K562 (cell line): ENCODE measurements at regions not wholly inside any gene's neighbourhood (a gene's known extent, or its start where the extent isn't known, plus 50 kb on each side); places are given as distances from the start of the nearest gene placed in this dataset.

ENCODE experiments used
- ATAC-seq: fragments of 200-7000 bp; cut with Tn5 transposase; 3 replicates; pipeline ENCODE4 v1.9.1; 2020; ENCODE audit warnings: moderate library complexity
- BruUV-seq: library from RNA; stranded (reverse); fragments of 400-500 nt; replicated peaks from 2 replicates; lab custom pipeline; 2021; lab: Mats Ljungman, UMichigan
- CTCF ChIA-PET: fragments of 300-600 bp; formaldehyde crosslinking; extraction: SDS; loops from one replicate; lab custom pipeline; 2021; ENCODE audit warnings: low intra/inter-chr PET ratio; lab: Yijun Ruan, JAX
- POLR2A ChIA-PET: fragments of 300-600, 350-650 bp; sonication (Branson Sonifier 250); formaldehyde crosslinking; extraction: SDS; loops from one replicate; lab custom pipeline; 2021; ENCODE audit warnings: antibody characterized with exemption, inconsistent platforms; lab: Yijun Ruan, JAX
- DNase-seq, 4 experiments: peaks; one replicate each; pipeline versions ENCODE4 v3.0.0 to v3.0.0-alpha.2; 2011 to 2018; ENCODE audit warnings: low spot score in 3 of 4, mixed read lengths in 3 of 4; ENCODE audit errors: extremely low read depth in 1 of 4
- FAIRE-seq: peaks from 2 replicates; lab custom pipeline; 2011; peaks lifted over from hg19 to GRCh38; lab: Jason Lieb, UNC
- H2AFZ ChIP-seq: 2 replicates; pipeline ENCODE4 v1.6.0; 2011; ENCODE audit warnings: low read depth, low read length, control low read depth, inconsistent platforms
- H3K27ac ChIP-seq: fragments of 200-600 bp; 3 replicates; pipeline ENCODE4 v1.8.0; 2011; ENCODE audit warnings: low read depth, mild to moderate bottlenecking, control low read depth, inconsistent platforms, low read length, moderate library complexity, mixed read lengths; ENCODE audit errors: extremely low read depth
- H3K27me3 ChIP-seq, 2 experiments: fragments of 300-600 bp in 1 of 2; 2 replicates in 1 of 2; 3 replicates in 1 of 2; pipeline versions ENCODE4 v1.6.0 to v1.8.0; 2011; ENCODE audit warnings: inconsistent platforms in 2 of 2, low read length in 2 of 2, mild to moderate bottlenecking in 1 of 2, mixed read lengths in 1 of 2, moderate library complexity in 1 of 2; ENCODE audit not compliant: control insufficient read depth in 2 of 2, insufficient read depth in 2 of 2
- H3K36me3 ChIP-seq: fragments of 300-600 bp; 3 replicates; pipeline ENCODE4 v1.8.0; 2011; ENCODE audit warnings: mild to moderate bottlenecking, low read length, inconsistent platforms; ENCODE audit not compliant: control insufficient read depth, insufficient read depth
- H3K4me1 ChIP-seq, 2 experiments: fragments of 200-600 bp in 1 of 2; replicated peaks in 1 of 2; 2 replicates in 1 of 2; 3 replicates in 1 of 2; pipeline versions ENCODE4 v1.5.1 to v1.8.0; 2011; ENCODE audit warnings: inconsistent platforms in 2 of 2, low read length in 2 of 2, mild to moderate bottlenecking in 1 of 2, mixed read lengths in 1 of 2, moderate library complexity in 1 of 2; ENCODE audit not compliant: control insufficient read depth in 2 of 2, insufficient read depth in 2 of 2
- H3K4me2 ChIP-seq: 2 replicates; pipeline ENCODE4 v1.6.1; 2011; ENCODE audit warnings: low read length, control low read depth, inconsistent platforms, mixed read lengths; ENCODE audit not compliant: insufficient read depth
- H3K4me3 ChIP-seq: fragments of 200-600 bp; sonication (generic), shearing (Covaris generic); 2 replicates; pipeline ENCODE4 v1.5.1; 2016; ENCODE audit warnings: control low read depth, inconsistent platforms
- H3K79me2 ChIP-seq: fragments of 200-600 bp; 3 replicates; pipeline ENCODE4 v1.8.0; 2011; ENCODE audit warnings: low read length, inconsistent platforms; ENCODE audit not compliant: control insufficient read depth, insufficient read depth
- H3K9ac ChIP-seq, 2 experiments: 2 replicates each; pipeline versions ENCODE4 v1.6.0 to v1.6.1; 2011; ENCODE audit warnings: low read depth in 2 of 2, low read length in 2 of 2, control low read depth in 1 of 2, inconsistent platforms in 1 of 2, mild to moderate bottlenecking in 1 of 2, mixed read lengths in 1 of 2; ENCODE audit not compliant: insufficient read depth in 1 of 2
- H3K9me1 ChIP-seq: one replicate; pipeline ENCODE4 v1.6.0; 2011; ENCODE audit warnings: inconsistent platforms, mild to moderate bottlenecking, low read length, moderate library complexity; ENCODE audit not compliant: control insufficient read depth, insufficient read depth
- H3K9me3 ChIP-seq: replicated peaks from 2 replicates; pipeline ENCODE4 v1.5.1; 2011; ENCODE audit warnings: low read depth, low read length, inconsistent platforms; ENCODE audit not compliant: control insufficient read depth, insufficient read depth
- H4K20me1 ChIP-seq: replicated peaks from 2 replicates; pipeline ENCODE4 v1.6.1; 2011; ENCODE audit warnings: low read length, inconsistent platforms, mixed read lengths; ENCODE audit not compliant: control insufficient read depth, insufficient read depth
- ARNT ChIP-seq, 2 experiments: fragments of 450-650 bp; IDR thresholded peaks; 2 replicates each; pipeline ENCODE4 v1.6.1; 2016; ENCODE audit warnings: mild to moderate bottlenecking in 1 of 2
- ASH1L ChIP-seq: fragments of 450-650 bp; IDR thresholded peaks from 2 replicates; pipeline ENCODE4 v1.6.1; 2018; ENCODE audit warnings: borderline replicate concordance, mild to moderate bottlenecking, low read depth; ENCODE audit not compliant: partially characterized antibody
- BMI1 ChIP-seq: fragments of 150-350 bp; IDR thresholded peaks from 2 replicates; pipeline ENCODE4 v1.6.1; 2014; ENCODE audit warnings: low read length
- CSDE1 ChIP-seq, 2 experiments: fragments of 450-650 bp; IDR thresholded peaks; 2 replicates each; pipeline ENCODE4 v1.6.1; 2016; ENCODE audit warnings: mild to moderate bottlenecking in 1 of 2
- EWSR1 ChIP-seq: fragments of 450-650 bp; IDR thresholded peaks from 2 replicates; pipeline ENCODE4 v1.6.1; 2018; ENCODE audit warnings: borderline replicate concordance, mild to moderate bottlenecking, low read depth, moderate library complexity; ENCODE audit not compliant: partially characterized antibody
- FOSL1 ChIP-seq: fragments of 200-800 bp; sonication (Bioruptor generic); conservative IDR thresholded peaks from 2 replicates; pipeline ENCODE4 v1.6.1; 2016; ENCODE audit warnings: missing genetic modification characterization, missing compliant biosample characterization
- HBP1 ChIP-seq: fragments of 450-650 bp; formaldehyde crosslinking; IDR thresholded peaks from 2 replicates; pipeline ENCODE4 v1.4.0; 2022; ENCODE audit warnings: missing genetic modification characterization
- HCFC1 ChIP-seq: IDR thresholded peaks from 2 replicates; pipeline ENCODE4 v1.6.1; 2012; ENCODE audit warnings: low read depth, low read length, improper control_type of control experiment
- HMBOX1 ChIP-seq: sonication (generic); IDR thresholded peaks from 2 replicates; pipeline ENCODE4 v1.6.1; 2016
- HMG20B ChIP-seq: fragments of 250-450 bp; sonication (Bioruptor Pico); IDR thresholded peaks from 2 replicates; pipeline ENCODE4 v1.5.0; 2021; ENCODE audit warnings: mild to moderate bottlenecking
- JUND ChIP-seq, 2 experiments: IDR thresholded peaks; 2 replicates in 1 of 2; 3 replicates in 1 of 2; pipeline ENCODE4 v1.6.1; 2011; ENCODE audit warnings: borderline replicate concordance in 2 of 2, low read depth in 2 of 2, low read length in 2 of 2, improper control_type of control experiment in 1 of 2, missing biosample characterization in 1 of 2, missing genetic modification characterization in 1 of 2, missing genetic modification reagents in 1 of 2
- KLF16 ChIP-seq: IDR thresholded peaks from 2 replicates; pipeline ENCODE4 v1.6.1; 2016; ENCODE audit warnings: antibody characterized with exemption
- MLX ChIP-seq, 2 experiments: fragments of 450-650 bp in 1 of 2; sonication (generic) in 1 of 2; formaldehyde crosslinking; conservative IDR thresholded peaks; 2 replicates each; pipeline versions ENCODE4 v1.4.0 to v1.8.1; 2020 to 2022; ENCODE audit warnings: mild to moderate bottlenecking in 1 of 2, missing genetic modification reagents in 1 of 2
- MYNN ChIP-seq, 2 experiments: sonication (generic); formaldehyde crosslinking in 1 of 2; IDR thresholded peaks; 2 replicates each; pipeline versions ENCODE4 v1.5.0 to v1.6.1; 2016 to 2020; ENCODE audit warnings: antibody characterized with exemption in 1 of 2, missing genetic modification reagents in 1 of 2
- NFATC3 ChIP-seq: fragments of 450-650 bp; IDR thresholded peaks from 2 replicates; pipeline ENCODE4 v1.6.1; 2017; ENCODE audit warnings: mild to moderate bottlenecking
- PCBP2 ChIP-seq: fragments of 200-400 bp; formaldehyde crosslinking; IDR thresholded peaks from 2 replicates; pipeline ENCODE4 v1.6.1; 2018; ENCODE audit warnings: low read length, low read depth, mild to moderate bottlenecking, moderate library complexity; ENCODE audit not compliant: poor library complexity, severe bottlenecking
- RBM39 ChIP-seq: fragments of 200-400 bp; formaldehyde crosslinking; optimal IDR thresholded peaks from 2 replicates; pipeline ENCODE3; 2018; ENCODE audit warnings: low read depth, low read length
- TRIM25 ChIP-seq: fragments of 450-650 bp; IDR thresholded peaks from 2 replicates; pipeline ENCODE4 v1.7.0; 2016; ENCODE audit warnings: borderline replicate concordance
- ZNF766 ChIP-seq: fragments of 200-800 bp; sonication (Bioruptor generic); conservative IDR thresholded peaks from 2 replicates; pipeline ENCODE4 v1.6.1; 2016; ENCODE audit warnings: missing genetic modification characterization, missing compliant biosample characterization
- WGBS: fragments of 100-300 bp; shearing (Covaris generic); methylation state at CpG from one replicate; pipeline ENCODE4 v1.1.6; 2016; ENCODE audit warnings: low coverage, mixed read lengths; ENCODE audit not compliant: insufficient coverage; ENCODE audit errors: missing lambda C conversion rate; 5-methylcytosine and 5-hydroxymethylcytosine counted together
- in situ Hi-C: fragments of 300-500 bp; cut with MboI; formaldehyde crosslinking; loops from 4 replicates; pipeline ENCODE4 v1.15.0; 2018; ENCODE audit warnings: inconsistent platforms, mixed read lengths
- intact Hi-C: fragments of 100-400 bp; cut with micrococcal nuclease; formaldehyde crosslinking; loops from 2 replicates; pipeline ENCODE4 v1.14.2; 2022

- TF ChIP-seq ZNF766 (CRISPR knock-in tag) (no peak), ASH1L (no peak), HMG20B (CRISPR knock-in tag) (no peak), TRIM25 (no peak), PCBP2 (no peak), EWSR1 (no peak)
Observed at GRCh38 chr11:109707411-109707810, 285.4 kb downstream of the C11orf87 start (continued).

GRCh38 chr11:109708184-109708583 is 286.2 kb downstream of the C11orf87 start:
- intact Hi-C loops (no loop called here), in situ Hi-C loops (no loop called here)
- no peak for FAIRE-seq
- H3K36me3 ChIP-seq, result no peaks in the 10 kb centered on the region
- H3K4me3 ChIP-seq, result no peak overlapping the region
- no peaks in the 10 kb centered on the region for H3K27me3 ChIP-seq
- ChIA-PET CTCF (no interaction called here), POLR2A (no interaction called here)
- BruUV-seq, result no TSS peak
- no peaks in the 10 kb centered on the region for H4K20me1 ChIP-seq
- H3K9ac ChIP-seq, result no peak overlapping the region
- no peaks in the 10 kb centered on the region for H3K9me1 ChIP-seq
- ATAC-seq, result no peak
- H3K4me1 ChIP-seq, result no peaks in the 10 kb centered on the region
- H2AFZ ChIP-seq, result no peak overlapping the region
- DNase-seq, result no peak
- no peaks in the 10 kb centered on the region for H3K79me2 ChIP-seq
- H3K27ac ChIP-seq, result no peak overlapping the region
- H3K4me2 ChIP-seq, result no peak overlapping the region
- 0% methylated on average over 1 of the region's 1 CpG for WGBS
- no peaks in the 10 kb centered on the region for H3K9me3 ChIP-seq
- TF ChIP-seq ARNT (IDR thresholded peaks at IDR 0.05) (no peak), MLX (CRISPR knock-in tag; conservative IDR thresholded peaks at IDR 0.05) (no peak), HMBOX1 (no peak), MYNN (IDR thresholded peaks at IDR 0.05) (no peak), MYNN (CRISPR knock-in tag; IDR thresholded peaks at IDR 0.05) (no peak), RBM39 (no peak), CSDE1 (IDR thresholded peaks at IDR 0.05) (no peak), HCFC1 (no peak), JUND (IDR thresholded peaks at IDR 0.05; ENCODE audit: borderline replicate concordance, low read depth, low read length) (no peak), JUND (tag; IDR thresholded peaks at IDR 0.05; ENCODE audit: borderline replicate concordance, low read depth, low read length) (no peak), NFATC3 (no peak), KLF16 (no peak), HBP1 (no peak), FOSL1 (tag) (no peak), BMI1 (no peak)
